ENCODE measurements at regions not wholly inside any gene's neighbourhood (a gene's known extent, or its start where the extent isn't known, plus 50 kb on each side); places are given as distances from the start of the nearest gene placed in this dataset.

DNA sequence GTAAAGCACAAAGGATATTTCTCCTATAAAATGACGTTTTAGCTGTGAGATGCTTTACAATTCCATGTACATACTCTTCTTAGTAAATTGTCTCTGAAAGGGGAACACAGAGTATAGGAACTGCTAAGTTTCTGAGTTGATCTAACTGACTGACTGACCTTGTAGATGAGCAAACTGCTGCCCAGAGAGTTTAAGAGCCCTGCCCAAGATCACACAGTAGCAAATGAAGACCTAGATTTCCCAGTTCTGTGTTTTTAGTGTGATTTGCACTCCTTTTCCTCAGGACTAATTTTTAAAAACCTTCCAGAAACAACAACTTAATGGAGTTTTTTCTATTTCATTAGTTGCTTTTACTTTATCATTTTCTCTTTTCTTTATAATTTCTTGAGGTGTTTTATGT lies 247.7 kb downstream of the PDCD6IP start:
- TF ChIP-seq, protein P1, sequence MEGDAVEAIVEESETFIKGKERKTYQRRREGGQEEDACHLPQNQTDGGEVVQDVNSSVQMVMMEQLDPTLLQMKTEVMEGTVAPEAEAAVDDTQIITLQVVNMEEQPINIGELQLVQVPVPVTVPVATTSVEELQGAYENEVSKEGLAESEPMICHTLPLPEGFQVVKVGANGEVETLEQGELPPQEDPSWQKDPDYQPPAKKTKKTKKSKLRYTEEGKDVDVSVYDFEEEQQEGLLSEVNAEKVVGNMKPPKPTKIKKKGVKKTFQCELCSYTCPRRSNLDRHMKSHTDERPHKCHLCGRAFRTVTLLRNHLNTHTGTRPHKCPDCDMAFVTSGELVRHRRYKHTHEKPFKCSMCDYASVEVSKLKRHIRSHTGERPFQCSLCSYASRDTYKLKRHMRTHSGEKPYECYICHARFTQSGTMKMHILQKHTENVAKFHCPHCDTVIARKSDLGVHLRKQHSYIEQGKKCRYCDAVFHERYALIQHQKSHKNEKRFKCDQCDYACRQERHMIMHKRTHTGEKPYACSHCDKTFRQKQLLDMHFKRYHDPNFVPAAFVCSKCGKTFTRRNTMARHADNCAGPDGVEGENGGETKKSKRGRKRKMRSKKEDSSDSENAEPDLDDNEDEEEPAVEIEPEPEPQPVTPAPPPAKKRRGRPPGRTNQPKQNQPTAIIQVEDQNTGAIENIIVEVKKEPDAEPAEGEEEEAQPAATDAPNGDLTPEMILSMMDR (IDR thresholded peaks at IDR 0.05; ENCODE audit: low read depth, low read length): no peak
- no peak for TF ChIP-seq EZH2phosphoT487 (IDR thresholded peaks at IDR 0.05; ENCODE audit: low read depth)
